ENCODE measurements at regions not wholly inside any gene's neighbourhood (a gene's known extent, or its start where the extent isn't known, plus 50 kb on each side); places are given as distances from the start of the nearest gene placed in this dataset.

DNA sequence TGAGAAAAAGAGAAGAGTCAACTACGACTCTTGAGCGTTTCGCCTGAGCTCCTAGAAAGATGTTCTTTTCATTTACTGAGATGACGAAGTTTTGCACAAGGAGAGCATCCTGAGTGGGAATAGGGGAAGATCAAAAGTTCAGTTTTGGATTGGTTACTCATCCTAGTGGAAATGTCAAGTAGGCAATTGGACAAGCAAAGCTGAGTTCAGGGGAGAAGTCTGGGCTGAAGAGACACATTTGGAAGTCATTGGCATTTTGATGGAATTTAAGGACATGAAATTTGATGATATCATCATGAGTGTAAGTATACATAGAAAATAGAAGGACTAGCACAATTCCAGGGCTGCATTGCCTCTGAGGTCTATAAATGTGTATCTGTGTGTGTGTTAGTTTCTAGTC is 416.6 kb downstream of the RAD51AP2 start:
- TF ChIP-seq CTCF (conservative IDR thresholded peaks at IDR 0.05) (no peak), EZH2 (IDR thresholded peaks at IDR 0.05; ENCODE audit: low read depth) (no peak)

All from PC-9 (cell line).